GM23338 (cell line): ENCODE measurements at regions not wholly inside any gene's neighbourhood (a gene's known extent, or its start where the extent isn't known, plus 50 kb on each side); places are given as distances from the start of the nearest gene placed in this dataset.

Experiments
- ATAC-seq: fragments of 200-7000 bp; cut with Tn5 transposase; 3 replicates; pipeline ENCODE4 v1.9.1; 2020
- DNase-seq: peaks from one replicate; pipeline ENCODE4 v3.0.0-alpha.2; 2015; ENCODE audit warnings: low spot score
- H2AFZ ChIP-seq: fragments of 200-600 bp; sonication (generic); 2 replicates; pipeline ENCODE4 v1.8.0; 2016; ENCODE audit warnings: antibody characterized with exemption, mild to moderate bottlenecking, moderate library complexity
- H3F3A ChIP-seq: fragments of 200-600 bp; sonication (generic); replicated peaks from 2 replicates; pipeline ENCODE4 v1.8.0; 2017; ENCODE audit warnings: antibody characterized with exemption, mixed run types, low read depth
- H3K27ac ChIP-seq: fragments of 200-600 bp; sonication (generic); 2 replicates; pipeline ENCODE4 v1.6.1; 2016; ENCODE audit warnings: low read depth
- H3K27me3 ChIP-seq: fragments of 200-600 bp; sonication (generic); 2 replicates; pipeline ENCODE4 v1.8.0; 2016; ENCODE audit warnings: mild to moderate bottlenecking, mixed run types, moderate library complexity; ENCODE audit not compliant: insufficient read depth
- H3K36me3 ChIP-seq: fragments of 200-600 bp; sonication (generic); 2 replicates; pipeline ENCODE4 v1.8.0; 2016; ENCODE audit warnings: mild to moderate bottlenecking; ENCODE audit not compliant: insufficient read depth
- H3K4me1 ChIP-seq: fragments of 200-600 bp; sonication (generic); 2 replicates; pipeline ENCODE4 v1.8.0; 2016; ENCODE audit warnings: mild to moderate bottlenecking, moderate library complexity; ENCODE audit not compliant: insufficient read depth
- H3K4me2 ChIP-seq: fragments of 200-600 bp; sonication (generic); 2 replicates; pipeline ENCODE4 v1.7.1; 2017; ENCODE audit warnings: mixed run types
- H3K4me3 ChIP-seq: fragments of 200-600 bp; sonication (generic); 2 replicates; pipeline ENCODE4 v1.6.1; 2016; ENCODE audit warnings: mixed run types
- H3K79me2 ChIP-seq: fragments of 200-600 bp; sonication (generic); replicated peaks from 2 replicates; pipeline ENCODE4 v1.8.0; 2017; ENCODE audit warnings: mild to moderate bottlenecking; ENCODE audit not compliant: insufficient read depth
- H3K9me2 ChIP-seq: fragments of 200-600 bp; sonication (generic); 2 replicates; pipeline ENCODE4 v1.8.0; 2017; ENCODE audit not compliant: insufficient read depth
- H4K20me1 ChIP-seq: fragments of 200-600 bp; sonication (generic); replicated peaks from 2 replicates; pipeline ENCODE4 v1.8.0; 2017; ENCODE audit warnings: mild to moderate bottlenecking; ENCODE audit not compliant: insufficient read depth
- H3K27ac Mint-ChIP-seq: 2 replicates; pipeline ENCODE4 v1.8.0; 2020; ENCODE audit warnings: inconsistent platforms, mild to moderate bottlenecking, moderate library complexity, mixed read lengths
- H3K27me3 Mint-ChIP-seq: 3 replicates; pipeline ENCODE4 v1.8.0; 2022; ENCODE audit warnings: low read depth, mild to moderate bottlenecking, moderate library complexity, mixed read lengths, inconsistent platforms; ENCODE audit not compliant: insufficient read depth, poor library complexity
- H3K36me3 Mint-ChIP-seq: 3 replicates; pipeline ENCODE4 v1.8.0; 2021; ENCODE audit warnings: low read depth, mild to moderate bottlenecking, inconsistent platforms, moderate library complexity, mixed read lengths
- H3K4me1 Mint-ChIP-seq: 3 replicates; pipeline ENCODE4 v1.8.0; 2020; ENCODE audit warnings: mild to moderate bottlenecking, inconsistent platforms, mixed read lengths
- H3K4me3 Mint-ChIP-seq: 3 replicates; pipeline ENCODE4 v1.8.0; 2021; ENCODE audit warnings: moderate library complexity, mild to moderate bottlenecking, inconsistent platforms, mixed read lengths
- H3K9me3 Mint-ChIP-seq: 3 replicates; pipeline ENCODE4 v1.8.0; 2020; ENCODE audit warnings: moderate library complexity, mild to moderate bottlenecking, inconsistent platforms, mixed read lengths
- CREB1 ChIP-seq: fragments of 250-450 bp; sonication (Bioruptor Pico); IDR thresholded peaks from 2 replicates; pipeline ENCODE4 v1.5.0; 2020; ENCODE audit warnings: low read depth, mild to moderate bottlenecking, moderate library complexity
- CTCF ChIP-seq, 2 experiments: fragments of 200-600 bp in 1 of 2; sonication (generic) in 1 of 2; conservative IDR thresholded peaks; 2 replicates each; pipeline versions ENCODE4 v1.5.1 to v1.6.1; 2016 to 2017; ENCODE audit warnings: antibody characterized with exemption in 2 of 2, low read depth in 2 of 2, mild to moderate bottlenecking in 2 of 2, moderate library complexity in 1 of 2
- EZH2 ChIP-seq: fragments of 200-600 bp; sonication (generic); IDR thresholded peaks from one replicate; pipeline ENCODE4 v1.8.0; 2017; ENCODE audit warnings: antibody characterized with exemption, mild to moderate bottlenecking, low read depth; ENCODE audit not compliant: unreplicated experiment
- EZH2phosphoT487 ChIP-seq: fragments of 200-600 bp; sonication (generic); IDR thresholded peaks from one replicate; pipeline ENCODE4 v1.8.1; 2018; ENCODE audit warnings: antibody characterized with exemption; ENCODE audit not compliant: unreplicated experiment
- JUNB ChIP-seq: IDR thresholded peaks from one replicate; pipeline ENCODE4 v1.6.1; 2016; ENCODE audit warnings: antibody characterized with exemption; ENCODE audit not compliant: unreplicated experiment
- POLR2AphosphoS5 ChIP-seq: IDR thresholded peaks from 2 replicates; pipeline ENCODE4 v1.6.1; 2016; ENCODE audit warnings: antibody characterized with exemption, low read depth
- REST ChIP-seq: IDR thresholded peaks from one replicate; pipeline ENCODE4 v1.6.1; 2018; ENCODE audit warnings: antibody characterized with exemption; ENCODE audit not compliant: unreplicated experiment
- STAT1 ChIP-seq: IDR thresholded peaks from one replicate; pipeline ENCODE4 v1.6.1; 2016; ENCODE audit warnings: antibody characterized with exemption; ENCODE audit not compliant: unreplicated experiment
- ZNF114 ChIP-seq: fragments of 250-450 bp; sonication (Bioruptor Pico); IDR thresholded peaks from 2 replicates; pipeline ENCODE4 v1.5.0; 2020; ENCODE audit warnings: mild to moderate bottlenecking, moderate library complexity
- ZNF331 ChIP-seq: fragments of 250-450 bp; sonication (Bioruptor Pico); IDR thresholded peaks from 2 replicates; pipeline ENCODE4 v1.5.0; 2020; ENCODE audit warnings: low read depth, mild to moderate bottlenecking, moderate library complexity
- TF ChIP-seq, protein P1 (sequence below): IDR thresholded peaks from 2 replicates; pipeline ENCODE4 v1.6.1; 2016; ENCODE audit warnings: antibody characterized with exemption

- no peak overlapping the region for H2AFZ ChIP-seq
- no peak overlapping the region for H3K27ac ChIP-seq
- no peaks in the 10 kb centered on the region for H3K36me3 ChIP-seq
- H3K9me2 ChIP-seq: peaks cover 3% of the 10 kb centered on the region; the same call in 1 of the 2 replicates
- TF ChIP-seq EZH2phosphoT487 (no peak), EZH2 (no peak)
- H3K79me2 ChIP-seq: no peaks in the 10 kb centered on the region
- no peak for ATAC-seq
- H3K4me1 Mint-ChIP-seq: peaks cover 7% of the 10 kb centered on the region
- H3K36me3 Mint-ChIP-seq: no peaks in the 10 kb centered on the region
- no peak overlapping the region for H3K4me2 ChIP-seq
- no peak overlapping the region for H3K4me3 Mint-ChIP-seq
- 0 out of 2 replicates have a peak, but pooled peaks cover 4% of the 10 kb centered on the region for H3K4me1 ChIP-seq
- no peaks in the 10 kb centered on the region; the same call in 2 of the 3 replicates for H3K9me3 Mint-ChIP-seq
- no peak overlapping the region for H3K27ac Mint-ChIP-seq
- H4K20me1 ChIP-seq: no peaks in the 10 kb centered on the region; the same call in 1 of the 2 replicates
- H3K4me3 ChIP-seq: no peak overlapping the region
- peaks cover 2% of the 10 kb centered on the region for H3K27me3 Mint-ChIP-seq
- DNase-seq: no peak
- no peaks in the 10 kb centered on the region for H3K27me3 ChIP-seq
- H3F3A ChIP-seq: no peaks in the 10 kb centered on the region
Measured at GRCh38 chr22:26998129-26998528, 340.7 kb downstream of the MIAT start.

DNA sequence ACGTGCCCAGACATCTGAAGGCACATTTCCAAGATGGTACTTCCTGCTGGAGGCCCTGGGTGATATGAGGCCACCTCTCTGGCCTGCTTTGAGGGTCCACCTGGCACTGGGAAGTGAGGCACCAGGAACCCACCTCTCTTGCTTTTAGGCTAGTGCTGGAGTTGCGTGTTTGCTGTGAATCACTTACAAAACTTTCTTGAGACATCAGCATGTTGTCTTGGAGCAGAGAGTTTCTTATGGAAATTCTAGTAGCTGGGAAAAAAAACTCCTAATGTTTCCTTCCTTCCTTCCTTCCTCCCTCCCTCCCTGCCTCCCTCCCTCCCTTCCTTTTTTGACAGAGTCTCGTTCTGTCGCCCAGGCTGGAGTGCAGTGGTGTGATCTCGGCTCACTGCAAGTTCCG, 341.3 kb downstream of the MIAT start:
- Mint-ChIP-seq H3K27ac (no peak overlapping the region), H3K27me3 (peaks cover 2% of the 10 kb centered on the region), H3K36me3 (no peaks in the 10 kb centered on the region), H3K4me3 (no peak overlapping the region), H3K9me3 (no peaks in the 10 kb centered on the region; the same call in 2 of the 3 replicates), H3K4me1 (peaks cover 7% of the 10 kb centered on the region)
- DNase-seq (no peak), ATAC-seq (no peak)
- Histone ChIP-seq H3K27me3 (no peaks in the 10 kb centered on the region), H4K20me1 (no peaks in the 10 kb centered on the region; the same call in 1 of the 2 replicates), H3K27ac (no peak overlapping the region), H3K4me3 (no peak overlapping the region), H3K4me2 (no peak overlapping the region), H2AFZ (no peak overlapping the region), H3K9me2 (peaks cover 3% of the 10 kb centered on the region; the same call in 1 of the 2 replicates), H3K36me3 (no peaks in the 10 kb centered on the region), H3K79me2 (no peaks in the 10 kb centered on the region), H3F3A (no peaks in the 10 kb centered on the region), H3K4me1 (0 out of 2 replicates have a peak, but pooled peaks cover 4% of the 10 kb centered on the region)
- TF ChIP-seq POLR2AphosphoS5 (no peak), CREB1 (CRISPR knock-in tag) (no peak), ZNF331 (CRISPR knock-in tag) (no peak), STAT1 (no peak), CTCF (conservative IDR thresholded peaks at IDR 0.05; ENCODE audit: low read depth in 2 of 2) (no peak), REST (no peak), EZH2phosphoT487 (no peak), ZNF114 (CRISPR knock-in tag) (no peak), JUNB (no peak), EZH2 (no peak)
- TF ChIP-seq, protein P1, sequence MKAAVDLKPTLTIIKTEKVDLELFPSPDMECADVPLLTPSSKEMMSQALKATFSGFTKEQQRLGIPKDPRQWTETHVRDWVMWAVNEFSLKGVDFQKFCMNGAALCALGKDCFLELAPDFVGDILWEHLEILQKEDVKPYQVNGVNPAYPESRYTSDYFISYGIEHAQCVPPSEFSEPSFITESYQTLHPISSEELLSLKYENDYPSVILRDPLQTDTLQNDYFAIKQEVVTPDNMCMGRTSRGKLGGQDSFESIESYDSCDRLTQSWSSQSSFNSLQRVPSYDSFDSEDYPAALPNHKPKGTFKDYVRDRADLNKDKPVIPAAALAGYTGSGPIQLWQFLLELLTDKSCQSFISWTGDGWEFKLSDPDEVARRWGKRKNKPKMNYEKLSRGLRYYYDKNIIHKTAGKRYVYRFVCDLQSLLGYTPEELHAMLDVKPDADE: no peak
